HFF-Myc (cell line): ENCODE measurements at regions not wholly inside any gene's neighbourhood (a gene's known extent, or its start where the extent isn't known, plus 50 kb on each side); places are given as distances from the start of the nearest gene placed in this dataset.

ENCODE experiments used
- DNase-seq: peaks from one replicate; pipeline ENCODE4 v3.0.0-alpha.2; 2011; ENCODE audit warnings: low read depth; ENCODE audit errors: extremely low read depth
- H3K4me3 ChIP-seq: replicated peaks from 2 replicates; pipeline ENCODE4 v1.5.1; 2011; ENCODE audit warnings: low read depth, mild to moderate bottlenecking, control low read depth, low read length
- TF ChIP-seq, protein P1 (sequence below): IDR thresholded peaks from 2 replicates; pipeline ENCODE4 v1.5.1; 2012; ENCODE audit warnings: mild to moderate bottlenecking, low read depth, low read length, control low read depth; ENCODE audit errors: missing control alignments

DNA sequence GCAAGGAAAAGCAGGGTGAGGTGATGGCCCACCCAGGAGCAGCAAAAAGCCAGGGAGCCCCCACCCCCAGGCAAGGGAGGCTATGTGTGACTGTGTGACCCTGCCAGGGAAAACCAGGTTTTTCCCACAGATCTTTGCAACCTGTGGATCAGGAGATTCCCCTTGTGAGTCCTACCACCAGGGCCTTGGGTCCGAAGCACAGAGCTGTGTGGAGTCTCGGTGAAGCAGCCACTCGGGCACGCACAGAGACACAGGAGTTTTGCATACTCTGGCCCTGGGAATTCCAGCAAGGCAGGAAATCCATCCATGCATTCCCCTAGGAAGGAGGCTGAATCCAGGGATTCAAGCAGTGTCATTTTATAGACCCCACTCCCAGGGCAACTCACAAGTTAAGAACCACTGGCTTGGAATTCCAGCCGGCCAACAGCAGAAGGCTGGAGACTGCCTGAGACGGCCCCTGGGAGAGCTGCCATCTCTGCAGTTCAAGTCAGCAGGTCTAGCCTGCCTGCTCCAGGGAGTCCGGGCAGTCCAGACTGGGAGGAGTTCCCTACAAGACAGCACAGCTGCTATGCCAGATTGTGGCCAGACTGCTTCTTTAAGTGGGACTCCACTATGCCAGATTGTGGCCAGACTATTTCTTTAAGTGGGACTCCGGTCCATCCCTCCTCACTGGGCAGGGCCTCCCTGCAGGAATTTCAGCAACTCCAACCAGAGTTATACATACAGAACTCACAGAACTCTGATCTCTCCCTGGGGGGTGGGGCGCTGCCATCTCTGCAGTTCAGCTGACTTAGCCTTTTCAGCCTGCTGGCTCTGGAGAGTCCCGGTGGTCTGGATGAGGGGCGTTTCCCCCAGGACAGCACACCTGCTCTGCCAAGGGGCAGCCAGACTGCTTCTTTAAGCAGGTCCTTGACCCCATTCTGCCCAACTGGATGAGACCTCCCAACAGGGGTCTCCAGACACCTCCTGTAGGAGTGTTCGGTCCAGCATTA, 85.1 kb upstream of the ADAD1 start:
- TF ChIP-seq, protein P1, sequence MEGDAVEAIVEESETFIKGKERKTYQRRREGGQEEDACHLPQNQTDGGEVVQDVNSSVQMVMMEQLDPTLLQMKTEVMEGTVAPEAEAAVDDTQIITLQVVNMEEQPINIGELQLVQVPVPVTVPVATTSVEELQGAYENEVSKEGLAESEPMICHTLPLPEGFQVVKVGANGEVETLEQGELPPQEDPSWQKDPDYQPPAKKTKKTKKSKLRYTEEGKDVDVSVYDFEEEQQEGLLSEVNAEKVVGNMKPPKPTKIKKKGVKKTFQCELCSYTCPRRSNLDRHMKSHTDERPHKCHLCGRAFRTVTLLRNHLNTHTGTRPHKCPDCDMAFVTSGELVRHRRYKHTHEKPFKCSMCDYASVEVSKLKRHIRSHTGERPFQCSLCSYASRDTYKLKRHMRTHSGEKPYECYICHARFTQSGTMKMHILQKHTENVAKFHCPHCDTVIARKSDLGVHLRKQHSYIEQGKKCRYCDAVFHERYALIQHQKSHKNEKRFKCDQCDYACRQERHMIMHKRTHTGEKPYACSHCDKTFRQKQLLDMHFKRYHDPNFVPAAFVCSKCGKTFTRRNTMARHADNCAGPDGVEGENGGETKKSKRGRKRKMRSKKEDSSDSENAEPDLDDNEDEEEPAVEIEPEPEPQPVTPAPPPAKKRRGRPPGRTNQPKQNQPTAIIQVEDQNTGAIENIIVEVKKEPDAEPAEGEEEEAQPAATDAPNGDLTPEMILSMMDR = no peak
- no peak for DNase-seq
- H3K4me3 ChIP-seq = no peak overlapping the region

DNA sequence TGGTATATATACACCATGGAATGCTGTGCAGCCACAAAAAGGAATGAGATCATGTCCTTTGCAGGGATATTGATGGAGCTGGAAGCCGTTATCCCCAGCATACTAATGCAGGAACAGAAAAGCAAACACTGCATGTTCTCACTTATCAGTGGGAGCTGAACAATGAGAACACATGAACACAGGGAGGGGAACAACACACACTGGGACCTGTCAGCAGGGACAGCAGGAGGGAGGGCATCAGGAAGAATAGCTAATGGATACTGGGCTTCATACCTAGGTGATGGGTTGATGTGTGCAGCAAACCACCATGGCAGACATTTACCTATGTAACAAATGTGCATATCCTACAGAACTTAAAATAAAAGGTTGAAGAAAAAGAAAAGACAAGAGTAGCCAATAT, 81.1 kb upstream of the ADAD1 start:
- TF ChIP-seq, protein P1 = no peak
- H3K4me3 ChIP-seq = no peak overlapping the region
- DNase-seq = no peak

DNA sequence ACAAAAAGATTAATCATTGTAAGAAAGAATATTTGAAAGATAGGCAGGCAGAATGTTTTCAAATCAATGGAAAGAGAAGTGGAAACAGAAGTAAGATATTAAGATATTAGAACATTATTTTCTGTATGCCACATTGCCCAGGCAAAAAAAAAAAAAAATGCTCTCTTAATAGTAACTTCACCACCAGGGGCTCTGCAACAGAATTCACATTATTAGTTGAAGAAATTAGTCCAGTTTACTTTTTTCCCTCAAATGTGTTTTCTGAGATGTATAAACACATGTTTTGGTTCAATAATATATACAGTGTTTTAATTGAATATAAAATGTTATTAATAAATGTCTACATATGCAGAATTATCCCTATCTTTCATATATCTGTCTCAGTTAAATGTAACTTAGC, 78.0 kb upstream of the ADAD1 start:
- DNase-seq = no peak
- H3K4me3 ChIP-seq = no peak overlapping the region
- TF ChIP-seq, protein P1 = peak; percentile 8

DNA sequence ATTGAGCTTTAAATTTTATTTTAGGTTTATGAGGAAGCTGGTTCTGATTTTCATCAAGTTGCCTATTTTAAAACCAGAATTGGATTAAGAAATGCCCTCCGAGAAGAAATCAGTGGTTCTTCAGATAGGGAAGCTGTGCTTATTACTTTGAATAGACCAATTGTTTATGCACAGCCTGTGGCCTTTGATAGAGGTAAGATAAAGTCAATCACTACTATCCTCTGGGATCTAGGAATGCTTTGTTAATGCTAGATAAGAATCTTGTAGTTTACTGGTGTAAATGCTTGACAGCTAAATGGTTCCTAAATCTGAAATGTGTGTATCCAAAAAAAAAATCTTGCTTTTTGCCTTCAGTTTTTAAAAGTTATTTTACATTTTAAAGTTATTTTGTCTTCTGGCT, 73.0 kb upstream of the ADAD1 start:
- TF ChIP-seq, protein P1 = no peak
- H3K4me3 ChIP-seq = no peak overlapping the region
- no peak for DNase-seq

DNA sequence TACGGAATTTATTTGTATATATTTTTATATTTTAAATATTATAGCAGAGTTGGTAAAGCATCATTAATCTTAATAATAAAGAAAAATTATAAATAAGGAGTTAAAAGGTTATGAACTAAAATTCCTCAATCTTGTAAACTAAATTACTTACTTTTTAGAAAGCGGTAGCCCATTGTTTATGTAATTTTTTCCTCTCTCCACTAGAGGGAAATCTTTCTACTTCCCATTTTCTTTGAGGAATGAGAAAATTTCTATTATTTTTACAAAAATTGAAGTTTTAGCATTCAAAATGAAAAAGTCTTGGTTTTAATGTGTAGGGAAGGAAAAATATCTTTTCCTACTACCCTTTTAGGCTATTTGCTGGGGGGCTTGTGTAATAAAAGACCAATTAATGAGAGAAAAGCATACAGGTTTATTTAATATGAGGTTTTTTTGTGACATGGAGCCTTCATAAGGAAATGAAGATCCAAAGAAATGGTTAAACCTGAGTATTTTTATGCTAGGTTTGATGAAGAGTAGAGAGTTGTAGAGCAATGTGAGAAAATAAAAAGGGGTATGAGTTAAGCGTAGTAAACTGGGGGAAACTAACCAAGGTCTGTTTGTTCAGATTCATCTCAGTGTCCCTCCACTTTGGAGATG, 68.7 kb upstream of the ADAD1 start:
- no peak for DNase-seq
- TF ChIP-seq, protein P1 = peak; percentile 15
- no peak overlapping the region for H3K4me3 ChIP-seq

DNA sequence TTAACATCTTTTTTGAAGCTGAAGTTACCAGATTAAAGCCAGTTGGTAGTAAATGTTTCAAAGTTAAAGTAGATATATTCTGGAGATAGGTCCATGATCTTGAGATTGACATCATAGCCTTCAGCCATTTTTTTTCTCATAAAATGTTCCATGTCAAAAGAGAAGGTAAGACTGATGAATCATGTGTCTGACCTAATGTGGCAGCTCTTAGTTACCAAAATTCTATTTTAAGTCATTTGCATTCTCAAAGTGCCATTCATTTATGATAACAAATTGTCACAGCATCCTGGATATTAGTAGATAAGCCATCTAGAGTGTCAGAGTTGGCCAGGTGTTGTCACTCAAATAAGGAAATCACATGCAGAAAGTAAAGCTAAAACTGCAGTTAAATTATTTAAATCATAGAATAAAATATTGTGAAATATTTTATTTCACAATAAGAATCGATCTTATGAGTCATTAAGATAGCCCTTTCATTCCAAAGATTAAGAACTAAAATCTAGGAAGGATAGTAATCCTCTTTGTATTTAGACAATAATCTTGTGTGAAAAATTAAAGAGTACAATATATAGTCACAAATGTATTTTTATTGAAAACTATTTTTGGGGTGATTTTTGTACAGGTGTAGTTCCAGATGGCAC, 65.7 kb upstream of the ADAD1 start:
- TF ChIP-seq, protein P1 = no peak
- DNase-seq = no peak
- H3K4me3 ChIP-seq = no peak overlapping the region
